Fibroblast of villous mesenchyme (primary cell): ENCODE measurements at regions not wholly inside any gene's neighbourhood (a gene's known extent, or its start where the extent isn't known, plus 50 kb on each side); places are given as distances from the start of the nearest gene placed in this dataset.
"Not testable (repeated sequence)": the region's sequence is repeated elsewhere in the genome, so short reads cannot be mapped to it uniquely, and the experiment has no call there.

Source experiments
- DNase-seq: peaks from one replicate; pipeline ENCODE4 v3.0.0-alpha.2; 2010; ENCODE audit warnings: low read depth
- H3K4me3 ChIP-seq: 2 replicates; pipeline ENCODE4 v1.5.1; 2011; ENCODE audit warnings: low read depth, mild to moderate bottlenecking, low read length
- CTCF ChIP-seq: IDR thresholded peaks from 2 replicates; pipeline ENCODE4 v1.5.1; 2012; ENCODE audit warnings: low read depth, mild to moderate bottlenecking, low read length; ENCODE audit not compliant: insufficient read depth

- TF ChIP-seq CTCF = no peak
- no peak overlapping the region for H3K4me3 ChIP-seq
- DNase-seq = no peak
Measured at GRCh38 chr12:131333621-131334440, 377.1 kb upstream of the SFSWAP start.

- DNase-seq = no peak
- H3K4me3 ChIP-seq = no peak overlapping the region
- no peak for TF ChIP-seq CTCF
Measured at GRCh38 chr12:131334835-131335234, 376.1 kb upstream of the SFSWAP start.

GRCh38 chr12:131335456-131335855 lies 375.4 kb upstream of the SFSWAP start:
- TF ChIP-seq CTCF = no peak
- no peak overlapping the region for H3K4me3 ChIP-seq
- no peak for DNase-seq

- H3K4me3 ChIP-seq, DNase-seq: not testable (repeated sequence)
Measured at GRCh38 chr12:131337861-131338260, 373.0 kb upstream of the SFSWAP start.

GRCh38 chr12:131340616-131341210 lies 370.2 kb upstream of the SFSWAP start:
- no peak overlapping the region for H3K4me3 ChIP-seq
- DNase-seq = no peak
- TF ChIP-seq CTCF = no peak

GRCh38 chr12:131341608-131342007 lies 369.3 kb upstream of the SFSWAP start:
- not testable (repeated sequence) for H3K4me3 ChIP-seq, DNase-seq

- not testable (repeated sequence) for H3K4me3 ChIP-seq, DNase-seq
Measured at GRCh38 chr12:131343436-131343835, 367.5 kb upstream of the SFSWAP start.

- not testable (repeated sequence) for H3K4me3 ChIP-seq, DNase-seq
Measured at GRCh38 chr12:131344715-131345520, 366.0 kb upstream of the SFSWAP start.
